Hepatic stellate cell (primary cell): ENCODE measurements at regions not wholly inside any gene's neighbourhood (a gene's known extent, or its start where the extent isn't known, plus 50 kb on each side); places are given as distances from the start of the nearest gene placed in this dataset.
"Not testable (repeated sequence)": the region's sequence is repeated elsewhere in the genome, so short reads cannot be mapped to it uniquely, and the experiment has no call there.

Source experiments
- DNase-seq: peaks from one replicate; pipeline ENCODE4 v3.0.0; 2011; ENCODE audit warnings: low spot score

GRCh38 chr6:74181471-74181870 is 485.5 kb downstream of the CD109 start:
- DNase-seq: no peak

- DNase-seq: peak; percentile 7
Measured at GRCh38 chr6:74177506-74177905, 481.5 kb downstream of the CD109 start.

GRCh38 chr6:74170550-74170949 is 474.5 kb downstream of the CD109 start:
- DNase-seq: not testable (repeated sequence)

- peak; percentile 15 for DNase-seq
Measured at GRCh38 chr6:74170118-74170517, 474.1 kb downstream of the CD109 start.

- no peak for DNase-seq
Measured at GRCh38 chr6:74167976-74168375, 472.0 kb downstream of the CD109 start.

- no peak for DNase-seq
Measured at GRCh38 chr6:74167511-74167910, 471.5 kb downstream of the CD109 start.

GRCh38 chr6:74166849-74167248 is 470.8 kb downstream of the CD109 start:
- DNase-seq: no peak

GRCh38 chr6:74161380-74161779 is 465.4 kb downstream of the CD109 start:
- DNase-seq: no peak

GRCh38 chr6:74152096-74152675 is 456.2 kb downstream of the CD109 start:
- DNase-seq: no peak

- DNase-seq: no peak
Measured at GRCh38 chr6:74145931-74146330, 449.9 kb downstream of the CD109 start.

- DNase-seq: peak; percentile 4
Measured at GRCh38 chr6:74137911-74138310, 441.9 kb downstream of the CD109 start.

- no peak for DNase-seq
Measured at GRCh38 chr6:74134327-74134726, 438.3 kb downstream of the CD109 start.

- no peak for DNase-seq
Measured at GRCh38 chr6:74133073-74133472, 437.1 kb downstream of the CD109 start.

GRCh38 chr6:74130641-74131040 is 434.6 kb downstream of the CD109 start:
- DNase-seq: no peak

- no peak for DNase-seq
Measured at GRCh38 chr6:74128536-74128935, 432.5 kb downstream of the CD109 start.

- DNase-seq: no peak
Measured at GRCh38 chr6:74117113-74117512, 421.1 kb downstream of the CD109 start.

- DNase-seq: no peak
Measured at GRCh38 chr6:74115674-74116073, 419.7 kb downstream of the CD109 start.

GRCh38 chr6:74114428-74114827 is 418.4 kb downstream of the CD109 start:
- DNase-seq: no peak

- no peak for DNase-seq
Measured at GRCh38 chr6:74113901-74114300, 417.9 kb downstream of the CD109 start.

- DNase-seq: no peak
Measured at GRCh38 chr6:74103417-74103816, 407.4 kb downstream of the CD109 start.

- DNase-seq: no peak
Measured at GRCh38 chr6:74100719-74101287, 404.8 kb downstream of the CD109 start.

GRCh38 chr6:74096329-74096728 is 400.3 kb downstream of the CD109 start:
- DNase-seq: no peak

GRCh38 chr6:74093361-74093760 is 397.4 kb downstream of the CD109 start:
- DNase-seq: no peak

- no peak for DNase-seq
Measured at GRCh38 chr6:74091794-74092157, 395.8 kb downstream of the CD109 start.
